Ishikawa (cell line): ENCODE measurements at regions not wholly inside any gene's neighbourhood (a gene's known extent, or its start where the extent isn't known, plus 50 kb on each side); places are given as distances from the start of the nearest gene placed in this dataset.

Experiments used
- TAF1 ChIP-seq: IDR thresholded peaks from 2 replicates; pipeline ENCODE4 v1.6.1; 2012; ENCODE audit warnings: low read depth, mild to moderate bottlenecking
- TF ChIP-seq, protein P1 (sequence below): IDR thresholded peaks from 2 replicates; pipeline ENCODE4 v1.6.1; 2012
- TF ChIP-seq, protein P2 (sequence below): IDR thresholded peaks from 2 replicates; pipeline ENCODE4 v1.6.1; 2012; ENCODE audit warnings: low read depth, mild to moderate bottlenecking

DNA sequence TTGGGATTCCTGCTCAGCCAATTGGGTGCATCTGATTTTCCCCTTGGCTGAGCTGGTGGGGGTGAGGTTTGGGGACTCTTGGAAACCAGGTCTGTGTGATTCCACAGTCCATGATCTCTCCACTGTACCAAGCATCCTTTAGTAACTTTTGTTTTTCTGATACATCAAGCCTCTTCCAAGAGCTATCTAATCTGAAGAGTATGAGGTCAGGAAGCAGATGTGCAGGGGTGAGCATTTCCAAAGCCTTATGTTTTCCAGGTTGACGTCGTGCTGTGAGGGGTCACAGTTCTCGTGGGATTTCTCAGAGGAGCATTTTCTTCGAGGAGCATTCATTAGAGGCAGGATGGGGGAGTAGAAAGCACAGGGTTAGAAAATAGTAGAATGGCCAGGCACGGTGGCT, 95.3 kb downstream of the KLF4 start:
- no peak for TF ChIP-seq TAF1
- TF ChIP-seq, protein P1, sequence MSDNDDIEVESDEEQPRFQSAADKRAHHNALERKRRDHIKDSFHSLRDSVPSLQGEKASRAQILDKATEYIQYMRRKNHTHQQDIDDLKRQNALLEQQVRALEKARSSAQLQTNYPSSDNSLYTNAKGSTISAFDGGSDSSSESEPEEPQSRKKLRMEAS: no peak
- TF ChIP-seq, protein P2, sequence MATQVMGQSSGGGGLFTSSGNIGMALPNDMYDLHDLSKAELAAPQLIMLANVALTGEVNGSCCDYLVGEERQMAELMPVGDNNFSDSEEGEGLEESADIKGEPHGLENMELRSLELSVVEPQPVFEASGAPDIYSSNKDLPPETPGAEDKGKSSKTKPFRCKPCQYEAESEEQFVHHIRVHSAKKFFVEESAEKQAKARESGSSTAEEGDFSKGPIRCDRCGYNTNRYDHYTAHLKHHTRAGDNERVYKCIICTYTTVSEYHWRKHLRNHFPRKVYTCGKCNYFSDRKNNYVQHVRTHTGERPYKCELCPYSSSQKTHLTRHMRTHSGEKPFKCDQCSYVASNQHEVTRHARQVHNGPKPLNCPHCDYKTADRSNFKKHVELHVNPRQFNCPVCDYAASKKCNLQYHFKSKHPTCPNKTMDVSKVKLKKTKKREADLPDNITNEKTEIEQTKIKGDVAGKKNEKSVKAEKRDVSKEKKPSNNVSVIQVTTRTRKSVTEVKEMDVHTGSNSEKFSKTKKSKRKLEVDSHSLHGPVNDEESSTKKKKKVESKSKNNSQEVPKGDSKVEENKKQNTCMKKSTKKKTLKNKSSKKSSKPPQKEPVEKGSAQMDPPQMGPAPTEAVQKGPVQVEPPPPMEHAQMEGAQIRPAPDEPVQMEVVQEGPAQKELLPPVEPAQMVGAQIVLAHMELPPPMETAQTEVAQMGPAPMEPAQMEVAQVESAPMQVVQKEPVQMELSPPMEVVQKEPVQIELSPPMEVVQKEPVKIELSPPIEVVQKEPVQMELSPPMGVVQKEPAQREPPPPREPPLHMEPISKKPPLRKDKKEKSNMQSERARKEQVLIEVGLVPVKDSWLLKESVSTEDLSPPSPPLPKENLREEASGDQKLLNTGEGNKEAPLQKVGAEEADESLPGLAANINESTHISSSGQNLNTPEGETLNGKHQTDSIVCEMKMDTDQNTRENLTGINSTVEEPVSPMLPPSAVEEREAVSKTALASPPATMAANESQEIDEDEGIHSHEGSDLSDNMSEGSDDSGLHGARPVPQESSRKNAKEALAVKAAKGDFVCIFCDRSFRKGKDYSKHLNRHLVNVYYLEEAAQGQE: no peak
